Epithelial cell of proximal tubule (primary cell): ENCODE measurements at regions not wholly inside any gene's neighbourhood (a gene's known extent, or its start where the extent isn't known, plus 50 kb on each side); places are given as distances from the start of the nearest gene placed in this dataset.

Experiments used
- DNase-seq: peaks from one replicate; pipeline ENCODE4 v3.0.0-alpha.2; 2011; ENCODE audit warnings: low read depth
- H3K4me3 ChIP-seq: 2 replicates; pipeline ENCODE4 v1.5.1; 2011; ENCODE audit warnings: low read depth, mild to moderate bottlenecking, low read length
- CTCF ChIP-seq: conservative IDR thresholded peaks from 2 replicates; pipeline ENCODE4 v1.5.1; 2012; ENCODE audit warnings: low read depth, mild to moderate bottlenecking, low read length

GRCh38 chr2:157182834-157183396 lies 74.6 kb upstream of the GALNT5 start:
- TF ChIP-seq CTCF: no peak
- H3K4me3 ChIP-seq: no peak overlapping the region
- peak; percentile 9 for DNase-seq

DNA sequence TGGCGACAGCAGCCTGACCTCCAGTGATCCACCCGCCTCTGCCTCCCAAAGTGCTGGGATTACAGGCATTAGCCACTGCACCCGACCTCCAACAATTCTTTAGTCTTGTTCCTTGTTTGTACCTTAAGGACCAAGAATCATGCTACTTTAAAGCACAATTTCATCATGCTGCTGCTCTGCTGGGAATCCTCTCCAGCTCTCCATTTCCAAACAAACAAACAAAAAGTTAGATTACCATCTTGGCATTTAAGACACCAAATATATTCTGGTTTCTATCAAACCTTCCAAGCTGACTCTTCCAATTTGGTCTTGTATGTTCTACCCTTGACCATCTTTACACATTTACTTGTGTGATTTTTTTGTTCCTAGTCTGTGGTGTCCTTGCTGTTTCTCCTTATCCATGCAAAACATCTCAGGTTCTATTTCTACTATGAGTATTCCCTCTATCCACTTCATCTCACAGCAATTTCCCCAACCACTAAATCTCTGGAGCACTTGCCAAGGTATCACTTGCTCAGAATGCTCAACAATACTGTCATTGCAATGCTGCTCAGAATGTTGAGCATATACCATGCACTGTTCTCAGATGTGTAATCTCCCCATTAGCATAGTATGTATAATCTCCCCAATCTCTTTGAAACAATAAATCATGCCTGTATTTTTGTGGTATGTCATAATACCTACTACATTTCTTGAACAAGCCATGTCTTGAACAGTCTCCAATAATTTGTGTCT lies 73.2 kb upstream of the GALNT5 start:
- TF ChIP-seq CTCF: no peak
- H3K4me3 ChIP-seq: no peak overlapping the region
- DNase-seq: no peak

GRCh38 chr2:157185476-157186227 lies 71.9 kb upstream of the GALNT5 start:
- no peak for DNase-seq
- TF ChIP-seq CTCF: peak; percentile 4

DNA sequence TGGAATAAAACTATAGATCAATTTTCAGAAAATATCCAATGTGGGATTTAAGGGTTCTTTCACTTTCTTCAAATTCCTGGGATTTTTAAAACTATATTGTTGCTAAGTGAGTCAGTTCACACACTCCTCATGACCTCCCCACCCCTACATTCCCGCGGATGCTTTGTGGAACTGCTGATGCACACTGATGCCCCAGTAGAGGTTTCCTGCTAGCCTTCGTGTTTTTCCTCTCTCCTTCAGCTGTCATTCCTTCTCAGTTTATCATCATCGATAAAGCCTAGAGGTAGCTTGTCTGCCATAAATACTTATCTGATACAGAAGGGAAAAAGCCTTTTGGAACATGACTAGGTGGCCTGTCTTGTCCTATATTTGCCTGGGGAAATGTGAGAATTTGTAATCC lies 67.4 kb upstream of the GALNT5 start:
- no peak for TF ChIP-seq CTCF
- no peak overlapping the region for H3K4me3 ChIP-seq
- no peak for DNase-seq

More at GRCh38 chr2:157185476-157186227, 71.9 kb upstream of the GALNT5 start:
- H3K4me3 ChIP-seq: no peak overlapping the region

GRCh38 chr2:157191186-157191585 lies 66.3 kb upstream of the GALNT5 start:
- no peak overlapping the region for H3K4me3 ChIP-seq
- no peak for DNase-seq
- TF ChIP-seq CTCF: no peak

- no peak for TF ChIP-seq CTCF
- DNase-seq: no peak
- H3K4me3 ChIP-seq: no peak overlapping the region
Measured at GRCh38 chr2:157192445-157193423, 64.8 kb upstream of the GALNT5 start.
